ENCODE measurements at regions not wholly inside any gene's neighbourhood (a gene's known extent, or its start where the extent isn't known, plus 50 kb on each side); places are given as distances from the start of the nearest gene placed in this dataset.

DNA sequence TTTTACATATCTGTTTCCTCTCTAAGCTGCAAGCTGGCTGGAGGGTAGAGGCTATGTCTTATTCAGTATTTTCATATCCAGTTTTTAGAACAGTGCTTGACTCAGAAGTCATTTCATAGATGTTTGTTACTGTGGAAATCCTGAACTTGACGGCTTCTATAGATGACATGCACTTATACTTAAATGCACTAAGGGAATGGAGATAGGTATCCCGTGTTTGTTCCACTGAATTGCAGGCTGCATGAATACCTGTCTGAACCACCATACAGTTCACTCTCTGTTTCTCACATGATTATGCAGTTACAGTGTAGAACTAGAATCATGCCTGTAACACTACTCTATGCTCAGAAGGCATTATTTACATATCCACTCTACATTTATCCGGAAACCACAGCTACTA is 417.1 kb downstream of the MTX2 start:
- no peak for DNase-seq
- Histone ChIP-seq H3K27ac (no peak overlapping the region), H3K9me3 (no peaks in the 10 kb centered on the region), H3K36me3 (no peaks in the 10 kb centered on the region), H3K4me3 (no peak overlapping the region), H3K4me1 (no peaks in the 10 kb centered on the region), H3K27me3 (no peaks in the 10 kb centered on the region)
- TF ChIP-seq CTCF (IDR thresholded peaks at IDR 0.05) = no peak
- no peak for TF ChIP-seq POLR2A (IDR thresholded peaks at IDR 0.05)

- H3K27ac ChIP-seq = no peak overlapping the region
Measured at GRCh38 chr2:176687342-176687741, 418.1 kb downstream of the MTX2 start.

GRCh38 chr2:176687944-176688343 is 418.7 kb downstream of the MTX2 start:
- Histone ChIP-seq H3K27me3 (no peaks in the 10 kb centered on the region), H3K4me3 (no peak overlapping the region), H3K27ac (no peak overlapping the region), H3K4me1 (no peaks in the 10 kb centered on the region), H3K9me3 (no peaks in the 10 kb centered on the region), H3K36me3 (no peaks in the 10 kb centered on the region)
- no peak for DNase-seq
- TF ChIP-seq CTCF (IDR thresholded peaks at IDR 0.05) = no peak
- no peak for TF ChIP-seq POLR2A (IDR thresholded peaks at IDR 0.05)

More at GRCh38 chr2:176687342-176687741, 418.1 kb downstream of the MTX2 start:
- H3K36me3 ChIP-seq = no peaks in the 10 kb centered on the region
- no peaks in the 10 kb centered on the region for H3K9me3 ChIP-seq
- H3K4me3 ChIP-seq = no peak overlapping the region
- no peak for TF ChIP-seq POLR2A (IDR thresholded peaks at IDR 0.05)
- no peak for TF ChIP-seq CTCF (IDR thresholded peaks at IDR 0.05)
- H3K4me1 ChIP-seq = no peaks in the 10 kb centered on the region
- no peaks in the 10 kb centered on the region for H3K27me3 ChIP-seq
- DNase-seq = no peak

DNA sequence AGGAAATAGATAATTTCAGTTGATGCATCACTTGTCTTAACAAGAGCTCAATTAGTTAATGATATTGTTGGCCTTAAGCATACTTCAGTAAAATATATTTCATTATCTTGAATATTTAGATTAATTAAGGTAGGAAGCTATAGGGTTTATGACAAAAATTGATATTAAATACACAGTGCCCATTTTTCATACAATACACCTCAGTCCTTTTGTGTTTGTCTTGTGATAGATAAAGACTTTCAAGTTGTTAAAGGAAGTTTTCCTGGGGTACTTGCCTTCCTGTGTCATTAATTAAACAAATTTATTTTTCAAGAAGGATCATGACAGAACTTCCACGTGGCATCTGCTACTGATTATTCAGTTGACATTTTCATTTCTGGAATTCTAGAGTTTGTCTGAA is 420.5 kb downstream of the MTX2 start:
- Histone ChIP-seq H3K4me1 (no peaks in the 10 kb centered on the region), H3K4me3 (no peak overlapping the region), H3K27ac (no peak overlapping the region), H3K36me3 (no peaks in the 10 kb centered on the region), H3K27me3 (no peaks in the 10 kb centered on the region), H3K9me3 (no peaks in the 10 kb centered on the region)
- DNase-seq = no peak
- no peak for TF ChIP-seq CTCF (IDR thresholded peaks at IDR 0.05)
- TF ChIP-seq POLR2A (IDR thresholded peaks at IDR 0.05) = no peak

DNA sequence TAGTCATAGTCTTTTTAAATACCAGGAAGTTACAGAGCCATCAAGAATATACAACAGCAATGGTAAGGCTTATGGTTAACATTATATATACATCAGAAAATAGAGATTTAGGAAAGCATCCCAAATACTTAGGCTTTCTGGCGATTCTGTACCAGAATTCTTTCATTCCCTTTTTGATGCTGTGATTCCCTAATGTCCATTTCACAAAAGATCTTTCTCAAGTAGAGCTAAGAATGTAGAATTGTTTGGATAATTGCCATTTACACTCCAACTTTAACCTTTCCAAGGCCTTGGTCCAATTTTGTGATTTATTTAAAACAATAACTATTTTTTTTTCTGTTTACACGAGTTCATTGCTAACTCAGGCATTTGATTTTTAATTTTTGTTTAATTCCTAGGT is 422.2 kb downstream of the MTX2 start:
- no peaks in the 10 kb centered on the region for H3K9me3 ChIP-seq
- no peaks in the 10 kb centered on the region for H3K4me1 ChIP-seq
- no peaks in the 10 kb centered on the region for H3K36me3 ChIP-seq
- no peak overlapping the region for H3K4me3 ChIP-seq
- no peak overlapping the region for H3K27ac ChIP-seq
- DNase-seq = no peak
- TF ChIP-seq CTCF (IDR thresholded peaks at IDR 0.05) (no peak), POLR2A (IDR thresholded peaks at IDR 0.05) (no peak)
- no peaks in the 10 kb centered on the region for H3K27me3 ChIP-seq

DNA sequence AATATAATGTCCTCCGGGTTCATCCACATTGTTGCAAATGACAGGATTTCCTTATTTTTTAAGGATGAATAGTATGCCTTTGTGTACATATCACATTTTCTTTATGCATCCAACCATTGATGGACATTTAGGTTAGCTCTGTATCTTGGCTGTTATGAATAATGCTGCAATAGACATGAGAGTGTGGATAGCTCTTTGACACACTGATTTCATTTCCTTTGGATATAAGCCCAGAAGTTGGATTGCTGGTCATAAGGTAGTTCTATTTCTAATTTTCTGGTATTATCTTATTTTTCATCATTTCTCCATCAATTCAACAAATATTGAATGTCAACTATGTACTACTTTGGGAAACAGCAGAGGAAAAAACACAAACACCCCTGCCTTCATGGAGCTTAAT is 423.3 kb downstream of the MTX2 start:
- Histone ChIP-seq H3K36me3 (no peaks in the 10 kb centered on the region), H3K4me1 (no peaks in the 10 kb centered on the region), H3K27ac (no peak overlapping the region), H3K27me3 (no peaks in the 10 kb centered on the region), H3K9me3 (no peaks in the 10 kb centered on the region), H3K4me3 (no peak overlapping the region)
- no peak for DNase-seq
- TF ChIP-seq POLR2A (IDR thresholded peaks at IDR 0.05) (no peak), CTCF (IDR thresholded peaks at IDR 0.05) (no peak)

Data from Peyer's patch (tissue), 4 donors.